ENCODE measurements at regions not wholly inside any gene's neighbourhood (a gene's known extent, or its start where the extent isn't known, plus 50 kb on each side); places are given as distances from the start of the nearest gene placed in this dataset.

DNA sequence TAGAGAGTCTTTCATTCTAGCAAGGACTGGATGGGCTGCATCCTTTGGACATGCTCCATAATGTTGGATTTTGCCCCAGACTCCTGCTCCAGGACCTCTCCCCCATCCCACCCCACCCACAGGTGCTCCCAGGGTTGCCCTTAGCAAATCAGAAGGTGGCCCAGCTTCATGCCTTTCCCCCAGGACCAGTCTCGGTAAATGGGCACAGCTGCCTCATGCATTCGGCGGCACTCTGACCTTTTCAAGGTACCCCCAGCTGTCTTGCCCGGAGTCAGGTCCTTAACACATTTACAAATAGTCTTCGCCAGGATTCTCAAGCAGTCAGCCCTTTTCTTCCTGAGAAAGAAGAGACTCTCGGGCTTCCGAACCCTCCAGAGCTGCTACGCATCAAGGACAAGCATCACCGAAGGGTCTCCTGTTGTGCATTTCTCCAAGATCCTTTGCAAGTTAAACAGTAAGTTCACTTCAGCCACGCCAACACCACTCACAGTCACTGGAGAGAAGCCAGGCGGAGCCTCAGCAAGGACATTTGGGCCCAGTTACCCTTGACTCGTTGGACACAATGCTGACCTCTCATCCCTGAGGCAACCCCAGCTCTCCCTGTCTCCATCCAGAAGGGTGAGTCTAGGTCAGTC is 287.8 kb downstream of the FAM43A start:
- DNase-seq (ENCODE audit: low read depth) = no peak

- DNase-seq (ENCODE audit: low read depth) = no peak
These were observed 288.9 kb downstream of the FAM43A start for GRCh38 chr3:194974468-194975135.

DNA sequence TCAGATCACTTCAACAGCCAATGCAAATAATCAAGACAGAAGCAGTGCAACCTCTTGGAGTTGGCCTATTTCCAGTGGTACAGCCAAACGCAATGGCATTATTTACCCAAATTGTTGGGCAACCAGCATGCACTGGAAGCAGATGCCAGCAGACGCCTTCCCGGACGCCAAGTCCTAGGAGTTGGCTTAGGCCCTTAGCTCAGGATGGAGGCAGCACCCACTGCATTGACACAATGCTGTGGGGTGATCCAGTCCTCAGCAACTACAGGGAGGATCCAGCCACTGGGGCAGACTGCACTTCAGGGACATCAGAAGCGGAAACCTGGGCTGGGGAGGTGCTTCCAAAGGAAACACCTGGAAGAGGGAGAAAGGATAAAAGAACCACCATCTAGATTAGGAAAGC is 290.4 kb downstream of the FAM43A start:
- DNase-seq (ENCODE audit: low read depth) = no peak

DNA sequence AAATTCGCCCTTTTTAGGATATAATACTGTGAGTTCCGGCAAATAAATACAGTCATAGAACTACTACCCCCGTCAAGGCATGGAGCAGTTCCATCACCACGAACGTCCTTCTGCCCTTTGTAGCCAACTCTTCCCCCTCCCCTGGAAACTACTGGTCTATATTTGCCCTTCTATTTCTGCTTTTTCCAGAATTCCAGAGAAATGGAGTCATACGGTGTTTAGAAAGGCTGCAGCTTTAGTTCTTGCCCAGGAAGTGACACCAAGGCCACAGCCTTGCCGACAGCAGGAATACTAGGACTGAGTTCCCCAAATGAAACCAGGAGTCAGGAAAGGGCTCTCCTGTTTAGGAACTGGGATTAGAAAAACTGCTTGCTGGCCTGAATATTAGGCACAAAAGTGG is 291.2 kb downstream of the FAM43A start:
- DNase-seq (ENCODE audit: low read depth) = no peak

- no peak for DNase-seq (ENCODE audit: low read depth)
These were observed 291.7 kb downstream of the FAM43A start for GRCh38 chr3:194977356-194977755.

DNA sequence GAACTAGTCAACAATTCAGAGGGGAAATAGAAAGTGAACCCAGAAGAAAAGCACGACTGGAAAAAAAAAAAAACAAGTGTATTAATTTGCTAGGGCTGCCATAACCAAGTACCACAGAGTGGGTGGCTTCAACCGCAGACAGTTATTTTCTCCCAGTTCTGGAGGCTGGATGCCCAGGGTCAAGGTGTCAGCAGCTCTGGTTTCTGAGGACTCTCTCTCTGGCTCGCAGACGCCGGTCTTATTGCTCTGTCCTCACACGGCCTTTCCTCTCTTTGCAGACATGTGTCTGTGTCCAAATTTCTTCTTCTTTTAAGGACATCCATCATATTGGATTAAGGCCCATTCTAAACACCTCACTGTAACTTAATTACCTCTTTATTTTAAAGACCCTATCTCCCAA is 291.8 kb downstream of the XXYLT1 start:
- DNase-seq (ENCODE audit: low read depth) = no peak

DNA sequence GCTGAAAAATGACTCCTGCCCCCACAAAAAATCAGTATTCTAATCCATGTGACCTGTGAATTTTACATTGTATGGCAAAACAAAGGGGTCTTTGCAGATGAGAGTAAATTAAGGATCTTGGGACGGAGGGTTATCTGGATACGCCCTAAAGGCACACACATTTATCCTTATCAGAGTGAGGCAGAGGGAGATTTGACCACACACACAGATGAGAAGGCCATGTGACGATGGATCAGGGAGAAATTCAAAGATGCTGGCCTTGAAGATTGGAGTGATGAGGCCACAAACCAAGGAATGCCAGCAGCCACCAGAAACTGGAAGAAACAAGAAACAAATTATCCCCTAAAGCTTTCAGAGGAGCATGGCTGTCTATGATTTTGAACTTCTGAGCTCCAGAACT is 288.5 kb downstream of the XXYLT1 start:
- no peak for DNase-seq (ENCODE audit: low read depth)

GRCh38 chr3:194983121-194983520 is 287.8 kb downstream of the XXYLT1 start:
- no peak for DNase-seq (ENCODE audit: low read depth)

DNA sequence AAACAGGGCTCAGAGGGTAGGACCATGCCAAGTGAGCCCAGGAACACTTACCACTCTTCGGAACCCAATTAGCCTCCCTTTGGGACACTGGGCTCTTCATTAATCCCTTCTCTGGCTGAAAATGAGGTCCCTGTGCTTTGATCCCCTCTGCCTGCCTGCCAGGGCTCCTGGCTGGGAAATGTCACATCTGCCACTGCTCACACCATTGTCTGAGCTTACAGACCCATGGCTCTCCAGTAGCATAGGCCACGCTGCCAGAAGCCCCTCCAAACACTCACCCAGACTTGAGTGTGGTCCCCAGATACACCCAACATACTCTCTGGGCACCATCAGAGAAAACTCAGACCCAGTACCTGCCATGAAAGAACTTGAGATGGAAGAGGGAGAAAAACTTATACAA is 287.3 kb downstream of the XXYLT1 start:
- DNase-seq (ENCODE audit: low read depth) = no peak

DNA sequence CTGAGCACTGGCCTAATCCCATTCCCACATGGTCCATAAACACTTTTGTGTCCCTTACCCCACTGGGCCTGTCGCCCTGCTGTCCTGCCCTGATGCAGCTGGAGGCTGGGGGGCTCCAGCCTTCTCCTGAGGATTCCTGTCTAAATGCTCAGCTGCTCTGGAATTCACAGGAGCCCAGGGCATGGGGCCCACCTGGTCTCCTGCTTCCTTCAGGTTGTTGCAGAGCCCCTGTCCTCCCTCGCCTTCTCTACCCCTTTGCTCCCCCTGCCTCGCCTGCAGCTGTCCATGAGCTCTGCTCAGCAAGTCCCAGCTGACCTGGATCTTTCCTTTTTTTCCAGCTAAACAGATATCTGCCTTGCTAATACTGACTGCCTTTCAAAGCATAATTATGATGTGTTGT is 286.9 kb downstream of the XXYLT1 start:
- DNase-seq (ENCODE audit: low read depth) = no peak

DNA sequence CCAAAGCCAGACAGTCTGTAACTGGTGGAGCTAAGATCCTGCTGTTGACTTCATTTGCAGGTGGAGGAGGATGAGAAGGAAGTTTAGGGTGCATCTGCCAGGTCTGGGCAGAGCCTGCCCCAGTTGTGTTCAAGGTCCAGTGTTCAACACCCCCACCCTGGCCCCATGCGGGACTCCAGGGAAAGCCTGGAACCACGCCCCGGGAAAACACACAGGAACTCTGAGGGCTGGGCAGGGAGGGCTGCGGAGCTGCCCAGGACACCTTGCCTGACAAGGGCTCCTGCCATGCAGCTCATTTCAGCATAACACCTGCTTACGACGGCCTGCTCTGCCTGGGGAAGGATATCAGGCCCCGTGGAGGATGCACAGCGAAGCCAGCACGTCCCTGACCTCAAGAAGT is 286.3 kb downstream of the XXYLT1 start:
- no peak for DNase-seq (ENCODE audit: low read depth)

- no peak for DNase-seq (ENCODE audit: low read depth)
These were observed 285.9 kb downstream of the XXYLT1 start for GRCh38 chr3:194985031-194985578.

GRCh38 chr3:194986208-194987043 is 284.5 kb downstream of the XXYLT1 start:
- no peak for DNase-seq (ENCODE audit: low read depth)

- DNase-seq (ENCODE audit: low read depth) = no peak
These were observed 283.1 kb downstream of the XXYLT1 start for GRCh38 chr3:194987571-194988494.

GRCh38 chr3:194988495-194989165 is 282.3 kb downstream of the XXYLT1 start:
- no peak for DNase-seq (ENCODE audit: low read depth)

- no peak for DNase-seq (ENCODE audit: low read depth)
These were observed 281.7 kb downstream of the XXYLT1 start for GRCh38 chr3:194989241-194989640.

DNA sequence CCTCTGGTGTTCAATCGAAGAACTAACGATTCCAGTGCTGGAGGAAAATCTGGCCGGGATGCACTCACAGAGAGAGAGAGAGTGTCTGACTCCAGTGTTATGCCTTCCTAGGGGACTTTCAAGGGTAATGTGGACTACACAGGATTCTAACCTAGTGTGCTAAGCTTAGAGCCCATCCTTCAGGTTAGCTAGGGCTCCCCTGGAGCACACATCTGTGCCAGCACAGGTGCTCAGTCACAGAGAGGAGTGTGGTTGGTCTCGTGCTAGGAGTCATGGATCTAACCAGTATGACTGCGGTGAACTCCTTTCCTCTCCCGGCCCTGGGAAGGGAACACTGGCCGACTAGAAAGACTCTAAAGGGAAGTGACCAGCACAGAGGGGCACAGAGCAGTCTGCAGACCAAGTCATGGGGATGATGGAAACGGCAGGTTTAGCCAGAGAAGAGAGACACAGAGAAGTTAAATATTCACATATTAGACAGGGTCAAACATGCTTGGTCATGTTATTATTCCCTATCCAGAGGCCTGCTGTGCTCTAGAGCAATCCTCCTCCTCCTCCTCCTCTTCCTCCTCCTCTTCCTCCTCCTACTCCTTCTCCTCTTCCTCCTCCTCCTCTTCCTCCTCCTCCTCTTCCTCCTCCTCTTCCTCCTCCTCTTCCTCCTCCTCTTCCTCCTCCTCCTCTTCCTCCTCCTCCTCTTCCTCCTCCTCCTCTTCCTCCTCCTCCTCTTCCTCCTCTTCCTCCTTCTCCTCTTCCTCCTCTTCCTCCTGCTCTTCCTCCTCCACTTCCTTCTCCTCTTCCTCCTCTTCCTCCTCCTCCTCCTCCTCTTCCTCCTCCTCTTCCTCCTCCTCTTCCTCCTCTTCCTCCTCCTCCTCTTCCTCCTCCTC is 280.3 kb downstream of the XXYLT1 start:
- DNase-seq (ENCODE audit: low read depth) = no peak

GRCh38 chr3:194991338-194991654 is 279.7 kb downstream of the XXYLT1 start:
- no peak for DNase-seq (ENCODE audit: low read depth)

GRCh38 chr3:194993896-194994295 is 277.1 kb downstream of the XXYLT1 start:
- no peak for DNase-seq (ENCODE audit: low read depth)

- no peak for DNase-seq (ENCODE audit: low read depth)
These were observed 276.4 kb downstream of the XXYLT1 start for GRCh38 chr3:194994551-194994981.
